Kidney epithelial cell (primary cell): ENCODE measurements at regions not wholly inside any gene's neighbourhood (a gene's known extent, or its start where the extent isn't known, plus 50 kb on each side); places are given as distances from the start of the nearest gene placed in this dataset.
"Not testable (repeated sequence)": the region's sequence is repeated elsewhere in the genome, so short reads cannot be mapped to it uniquely, and the experiment has no call there.

ENCODE experiments used
- DNase-seq: peaks from one replicate; pipeline ENCODE4 v3.0.0-alpha.2; 2010; ENCODE audit warnings: low read depth
- H3K27me3 ChIP-seq: 2 replicates; pipeline ENCODE4 v1.6.0; 2011; ENCODE audit warnings: low read length; ENCODE audit not compliant: control insufficient read depth, insufficient read depth
- H3K36me3 ChIP-seq: 2 replicates; pipeline ENCODE4 v1.5.1; 2011; ENCODE audit warnings: low read length; ENCODE audit not compliant: control insufficient read depth, insufficient read depth
- H3K4me3 ChIP-seq: 2 replicates; pipeline ENCODE4 v1.5.1; 2011; ENCODE audit warnings: low read depth, mild to moderate bottlenecking, control low read depth, low read length
- TF ChIP-seq, protein P1 (sequence below): IDR thresholded peaks from 2 replicates; pipeline ENCODE4 v1.5.1; 2011; ENCODE audit warnings: mild to moderate bottlenecking, moderate library complexity, low read length, control low read depth, inconsistent platforms; ENCODE audit not compliant: insufficient read depth, poor library complexity, severe bottlenecking

DNA sequence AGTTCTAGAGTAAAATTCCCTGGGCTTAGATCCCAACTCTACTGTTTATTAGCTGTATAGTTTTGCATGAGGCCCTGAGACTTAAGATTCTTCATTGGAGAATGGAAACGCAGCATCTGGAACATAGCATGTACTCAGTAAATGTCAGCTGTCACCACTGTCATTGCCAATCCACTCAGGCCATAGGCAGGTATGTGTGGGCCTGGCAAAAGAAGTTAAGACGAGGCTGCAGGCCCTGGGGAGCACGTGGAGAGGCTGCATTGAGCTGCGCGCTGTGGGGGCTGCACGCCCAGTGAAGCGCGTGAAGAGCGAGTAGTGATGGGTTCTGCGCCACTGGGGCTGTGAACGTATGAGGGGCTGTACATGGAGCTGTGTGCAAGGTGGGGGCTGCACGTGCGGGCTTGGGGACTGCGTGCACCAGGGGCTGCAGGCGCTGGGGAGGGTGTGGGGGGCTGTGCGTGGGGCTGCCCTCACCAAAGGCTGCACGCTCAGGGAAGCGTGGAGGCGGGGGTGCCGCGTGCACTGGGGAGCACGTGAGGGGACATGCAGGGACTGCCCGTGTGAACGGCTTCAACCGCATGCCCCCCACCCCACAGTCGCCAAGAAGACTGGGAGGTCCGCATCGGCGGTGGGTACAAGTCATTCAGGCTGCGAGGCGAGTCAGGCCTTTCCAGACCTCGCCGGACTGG, 85.5 kb downstream of the PRR15 start:
- Histone ChIP-seq H3K27me3 (no peaks in the 10 kb centered on the region), H3K36me3 (no peaks in the 10 kb centered on the region), H3K4me3 (no peak overlapping the region)
- DNase-seq: no peak
- TF ChIP-seq, protein P1, sequence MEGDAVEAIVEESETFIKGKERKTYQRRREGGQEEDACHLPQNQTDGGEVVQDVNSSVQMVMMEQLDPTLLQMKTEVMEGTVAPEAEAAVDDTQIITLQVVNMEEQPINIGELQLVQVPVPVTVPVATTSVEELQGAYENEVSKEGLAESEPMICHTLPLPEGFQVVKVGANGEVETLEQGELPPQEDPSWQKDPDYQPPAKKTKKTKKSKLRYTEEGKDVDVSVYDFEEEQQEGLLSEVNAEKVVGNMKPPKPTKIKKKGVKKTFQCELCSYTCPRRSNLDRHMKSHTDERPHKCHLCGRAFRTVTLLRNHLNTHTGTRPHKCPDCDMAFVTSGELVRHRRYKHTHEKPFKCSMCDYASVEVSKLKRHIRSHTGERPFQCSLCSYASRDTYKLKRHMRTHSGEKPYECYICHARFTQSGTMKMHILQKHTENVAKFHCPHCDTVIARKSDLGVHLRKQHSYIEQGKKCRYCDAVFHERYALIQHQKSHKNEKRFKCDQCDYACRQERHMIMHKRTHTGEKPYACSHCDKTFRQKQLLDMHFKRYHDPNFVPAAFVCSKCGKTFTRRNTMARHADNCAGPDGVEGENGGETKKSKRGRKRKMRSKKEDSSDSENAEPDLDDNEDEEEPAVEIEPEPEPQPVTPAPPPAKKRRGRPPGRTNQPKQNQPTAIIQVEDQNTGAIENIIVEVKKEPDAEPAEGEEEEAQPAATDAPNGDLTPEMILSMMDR: no peak

DNA sequence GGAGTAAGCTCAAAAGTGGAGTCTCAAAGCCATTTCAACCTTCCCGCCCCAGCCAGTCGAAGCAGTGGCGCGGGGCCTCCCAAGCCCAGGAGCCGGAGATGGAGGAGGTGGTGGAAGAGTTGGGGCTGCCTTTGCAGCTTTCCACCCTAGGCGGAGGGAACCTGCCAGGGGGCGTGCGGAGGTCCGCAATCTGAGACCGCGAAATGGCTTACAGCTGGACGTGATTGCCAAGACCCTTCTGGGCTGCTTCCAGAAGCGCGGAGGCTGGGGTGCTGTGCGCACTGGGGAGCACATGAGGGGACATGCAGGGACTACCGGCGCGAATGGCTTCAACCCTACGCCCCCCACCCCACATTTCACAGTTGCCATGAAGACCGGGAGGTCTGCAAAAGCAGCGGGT, 86.2 kb downstream of the PRR15 start:
- DNase-seq: no peak
- Histone ChIP-seq H3K4me3 (no peak overlapping the region), H3K27me3 (no peaks in the 10 kb centered on the region), H3K36me3 (no peaks in the 10 kb centered on the region)
- TF ChIP-seq, protein P1: no peak

DNA sequence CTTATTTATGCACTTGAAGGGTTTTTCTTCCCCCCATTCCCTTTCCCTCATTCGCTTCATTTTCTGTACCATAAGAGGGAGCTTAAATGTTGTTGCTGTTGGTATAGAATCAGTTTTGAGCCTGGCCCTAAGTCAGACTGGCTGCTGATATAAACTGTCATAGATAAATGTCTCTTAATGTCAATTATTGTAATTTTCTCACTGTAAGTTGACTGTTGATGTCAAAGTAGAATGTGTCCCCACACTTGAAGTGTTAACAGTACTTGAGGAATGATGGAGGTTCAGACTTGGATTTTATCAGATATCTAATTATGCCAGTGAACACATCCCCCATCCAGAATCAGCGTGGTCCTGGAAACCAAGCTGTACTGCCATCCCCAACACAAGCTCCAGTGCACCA, 87.8 kb downstream of the PRR15 start:
- DNase-seq: no peak
- Histone ChIP-seq H3K27me3 (no peaks in the 10 kb centered on the region), H3K36me3 (no peaks in the 10 kb centered on the region), H3K4me3 (no peak overlapping the region)
- TF ChIP-seq, protein P1: no peak

DNA sequence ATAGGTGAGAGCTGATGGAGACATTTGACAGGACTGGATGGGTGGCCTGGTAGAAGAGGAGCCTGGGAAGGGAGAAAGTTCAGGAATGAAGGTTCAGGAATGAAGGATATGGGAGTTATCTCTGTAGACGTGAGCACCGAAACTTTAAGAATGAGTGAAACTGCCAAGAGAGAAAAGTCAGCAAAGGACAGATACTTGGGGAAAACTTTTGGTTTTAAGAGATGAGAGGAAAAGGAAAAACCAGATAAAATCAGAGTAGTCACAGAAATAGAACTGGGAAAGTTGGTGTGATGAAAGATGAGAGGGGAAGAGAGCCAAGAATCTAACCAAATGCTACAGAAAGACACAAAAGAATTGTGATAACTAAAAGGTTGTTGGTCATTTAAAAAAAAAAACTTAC, 88.9 kb downstream of the PRR15 start:
- H3K36me3 ChIP-seq: no peaks in the 10 kb centered on the region
- no peak overlapping the region for H3K4me3 ChIP-seq
- DNase-seq: no peak
- TF ChIP-seq, protein P1: no peak
- H3K27me3 ChIP-seq: no peaks in the 10 kb centered on the region

DNA sequence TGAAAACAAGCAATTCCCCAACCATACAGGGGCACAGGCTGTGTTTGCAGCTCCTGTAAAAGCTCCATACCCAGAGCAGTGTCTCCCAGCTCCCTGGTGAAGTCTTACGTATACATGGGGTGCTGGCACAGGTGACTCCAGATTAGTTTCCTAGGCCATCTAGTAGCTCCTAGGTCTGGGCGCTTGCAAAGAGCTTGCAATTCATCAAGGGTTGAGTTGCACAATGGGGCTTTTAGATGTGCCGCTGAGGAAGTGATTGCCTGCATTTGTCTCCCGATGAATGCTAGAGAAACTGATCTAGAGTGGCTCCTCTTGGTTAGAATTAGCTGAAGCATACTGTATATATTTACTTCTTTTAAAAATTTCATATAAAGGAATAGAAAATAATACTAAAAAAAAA, 90.7 kb downstream of the PRR15 start:
- DNase-seq, H3K4me3 ChIP-seq, H3K27me3 ChIP-seq, H3K36me3 ChIP-seq: not testable (repeated sequence)

DNA sequence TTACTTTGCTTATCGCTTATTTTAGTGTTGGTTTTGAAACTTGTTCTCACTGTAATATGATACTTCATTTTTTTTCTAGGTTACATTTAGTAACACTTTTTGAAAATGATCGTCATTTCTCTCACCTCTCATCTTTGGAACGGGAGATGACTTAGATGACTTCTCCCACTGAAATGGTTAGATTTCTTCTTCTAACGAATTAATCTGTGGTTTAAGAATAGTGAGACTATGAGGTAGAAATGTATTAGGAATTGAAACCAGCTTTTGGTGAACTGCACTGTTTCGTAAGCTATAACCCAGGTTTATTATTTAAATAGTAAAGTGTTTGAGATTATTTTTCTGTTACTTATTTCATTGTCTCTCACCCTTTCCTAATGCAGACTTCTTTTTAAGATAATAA, 93.7 kb downstream of the PRR15 start:
- H3K27me3 ChIP-seq: no peaks in the 10 kb centered on the region
- H3K4me3 ChIP-seq: no peak overlapping the region
- H3K36me3 ChIP-seq: no peaks in the 10 kb centered on the region
- no peak for DNase-seq
- TF ChIP-seq, protein P1: no peak
